GM12875 (cell line): ENCODE measurements at regions not wholly inside any gene's neighbourhood (a gene's known extent, or its start where the extent isn't known, plus 50 kb on each side); places are given as distances from the start of the nearest gene placed in this dataset.

Experiments
- H3K4me3 ChIP-seq: one replicate; pipeline ENCODE4 v1.5.1; 2011; ENCODE audit warnings: low read depth, low read length, control low read depth
- CTCF ChIP-seq: IDR thresholded peaks from 2 replicates; pipeline ENCODE4 v1.5.1; 2011; ENCODE audit warnings: low read depth, mild to moderate bottlenecking, control low read depth, inconsistent platforms, low read length, moderate library complexity, borderline replicate concordance; ENCODE audit not compliant: insufficient read depth

- TF ChIP-seq CTCF, result no peak
- H3K4me3 ChIP-seq, result no peak overlapping the region
These were observed 208.6 kb upstream of the PFN2 start for GRCh38 chr3:150179330-150179729.

- TF ChIP-seq CTCF, result no peak
- no peak overlapping the region for H3K4me3 ChIP-seq
These were observed 207.1 kb upstream of the PFN2 start for GRCh38 chr3:150177673-150178381.

- H3K4me3 ChIP-seq, result no peak overlapping the region
- TF ChIP-seq CTCF, result no peak
These were observed 203.5 kb upstream of the PFN2 start for GRCh38 chr3:150174179-150174578.

- TF ChIP-seq CTCF, result no peak
- H3K4me3 ChIP-seq, result no peak overlapping the region
These were observed 201.7 kb upstream of the PFN2 start for GRCh38 chr3:150172356-150172755.

- no peak overlapping the region for H3K4me3 ChIP-seq
- TF ChIP-seq CTCF, result no peak
These were observed 200.3 kb upstream of the PFN2 start for GRCh38 chr3:150170852-150171520.

GRCh38 chr3:150169330-150169940 is 198.7 kb upstream of the PFN2 start:
- H3K4me3 ChIP-seq, result no peak overlapping the region
- TF ChIP-seq CTCF, result no peak
